H1 (cell line): ENCODE measurements at regions not wholly inside any gene's neighbourhood (a gene's known extent, or its start where the extent isn't known, plus 50 kb on each side); places are given as distances from the start of the nearest gene placed in this dataset.

Experiments used
- EZH2 ChIP-seq: fragments of 200-600 bp; sonication (generic); IDR thresholded peaks from 2 replicates; pipeline ENCODE4 v1.7.1; 2012; ENCODE audit warnings: low read depth, mild to moderate bottlenecking, moderate library complexity, low read length, inconsistent platforms; ENCODE audit not compliant: severe bottlenecking
- NRF1 ChIP-seq: IDR thresholded peaks from 2 replicates; pipeline ENCODE4 v1.6.1; 2011; ENCODE audit warnings: mild to moderate bottlenecking, low read depth, low read length, improper control_type of control experiment

DNA sequence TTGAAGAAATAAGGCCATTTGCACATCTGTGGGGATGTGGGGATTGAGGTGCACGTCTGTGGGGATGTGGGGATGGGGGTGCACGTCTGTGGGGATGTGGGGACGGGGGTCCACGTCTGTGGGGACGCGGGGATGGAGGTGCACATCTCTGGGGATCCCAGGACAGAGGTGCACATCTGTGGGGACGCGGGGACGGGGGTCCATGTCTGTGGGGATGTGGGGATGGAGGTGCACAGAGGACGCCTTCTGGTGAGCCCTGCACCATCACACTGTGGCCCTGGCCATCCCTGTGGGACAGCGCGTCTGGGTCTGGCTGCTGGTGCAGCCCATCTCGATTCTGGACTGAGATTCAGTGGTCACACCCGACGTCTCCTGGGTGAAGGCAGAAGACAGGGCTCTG, 161.4 kb downstream of the LAT start:
- no peak for TF ChIP-seq EZH2
- TF ChIP-seq NRF1, result no peak
